ENCODE measurements at regions not wholly inside any gene's neighbourhood (a gene's known extent, or its start where the extent isn't known, plus 50 kb on each side); places are given as distances from the start of the nearest gene placed in this dataset.
"Not testable (repeated sequence)": the region's sequence is repeated elsewhere in the genome, so short reads cannot be mapped to it uniquely, and the experiment has no call there.

DNA sequence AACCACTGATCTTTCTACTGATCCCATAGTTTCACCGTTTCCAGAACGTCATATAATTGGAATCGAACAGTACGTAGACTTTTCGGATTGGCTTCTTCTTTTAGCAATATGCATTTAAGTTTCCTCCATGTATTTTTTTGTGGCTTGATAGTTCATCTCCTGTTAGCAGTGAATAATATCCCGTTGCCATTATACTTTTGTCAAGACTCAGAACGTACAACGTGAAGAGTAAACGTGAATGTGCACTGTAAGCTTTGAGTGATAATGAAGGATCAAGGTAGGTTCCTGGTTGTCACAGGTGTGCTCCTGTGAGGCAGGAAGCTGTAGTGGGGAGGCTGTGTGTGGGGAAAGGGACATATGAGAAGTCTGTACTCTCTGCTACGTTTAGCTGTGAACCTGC, 1463.7 kb downstream of the FOXD4L5 start:
- TF ChIP-seq, protein P1, sequence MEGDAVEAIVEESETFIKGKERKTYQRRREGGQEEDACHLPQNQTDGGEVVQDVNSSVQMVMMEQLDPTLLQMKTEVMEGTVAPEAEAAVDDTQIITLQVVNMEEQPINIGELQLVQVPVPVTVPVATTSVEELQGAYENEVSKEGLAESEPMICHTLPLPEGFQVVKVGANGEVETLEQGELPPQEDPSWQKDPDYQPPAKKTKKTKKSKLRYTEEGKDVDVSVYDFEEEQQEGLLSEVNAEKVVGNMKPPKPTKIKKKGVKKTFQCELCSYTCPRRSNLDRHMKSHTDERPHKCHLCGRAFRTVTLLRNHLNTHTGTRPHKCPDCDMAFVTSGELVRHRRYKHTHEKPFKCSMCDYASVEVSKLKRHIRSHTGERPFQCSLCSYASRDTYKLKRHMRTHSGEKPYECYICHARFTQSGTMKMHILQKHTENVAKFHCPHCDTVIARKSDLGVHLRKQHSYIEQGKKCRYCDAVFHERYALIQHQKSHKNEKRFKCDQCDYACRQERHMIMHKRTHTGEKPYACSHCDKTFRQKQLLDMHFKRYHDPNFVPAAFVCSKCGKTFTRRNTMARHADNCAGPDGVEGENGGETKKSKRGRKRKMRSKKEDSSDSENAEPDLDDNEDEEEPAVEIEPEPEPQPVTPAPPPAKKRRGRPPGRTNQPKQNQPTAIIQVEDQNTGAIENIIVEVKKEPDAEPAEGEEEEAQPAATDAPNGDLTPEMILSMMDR (IDR thresholded peaks at IDR 0.05) = not testable (repeated sequence)
- TF ChIP-seq ZFX (IDR thresholded peaks at IDR 0.05; ENCODE audit: borderline replicate concordance) = not testable (repeated sequence)

All from 22Rv1 (cell line).